Neural progenitor cell (in vitro differentiated cells): ENCODE measurements at regions not wholly inside any gene's neighbourhood (a gene's known extent, or its start where the extent isn't known, plus 50 kb on each side); places are given as distances from the start of the nearest gene placed in this dataset.

Experiments used
- DNase-seq: peaks from one replicate; pipeline ENCODE4 v3.0.0-alpha.2; 2016; ENCODE audit warnings: low spot score
- H2AFZ ChIP-seq: fragments of 200-600 bp; sonication (generic); replicated peaks from 2 replicates; pipeline ENCODE4 v1.6.1; 2016; ENCODE audit warnings: antibody characterized with exemption
- H3F3A ChIP-seq: fragments of 200-600 bp; sonication (generic); 2 replicates; pipeline ENCODE4 v1.6.1; 2016; ENCODE audit warnings: antibody characterized with exemption, low read depth
- H3K27ac ChIP-seq: fragments of 200-600 bp; sonication (generic); 2 replicates; pipeline ENCODE4 v1.5.1; 2016; ENCODE audit warnings: mild to moderate bottlenecking
- H3K27me3 ChIP-seq: fragments of 200-600 bp; sonication (generic); 2 replicates; pipeline ENCODE4 v1.6.1; 2016; ENCODE audit warnings: mild to moderate bottlenecking, moderate library complexity
- H3K36me3 ChIP-seq: fragments of 200-600 bp; sonication (generic); 2 replicates; pipeline ENCODE4 v1.5.1; 2016
- H3K4me1 ChIP-seq: fragments of 200-600 bp; sonication (generic); 2 replicates; pipeline ENCODE4 v1.6.1; 2016; ENCODE audit warnings: mixed run types
- H3K4me2 ChIP-seq: fragments of 200-600 bp; sonication (generic); 2 replicates; pipeline ENCODE4 v1.6.1; 2016
- H3K4me3 ChIP-seq: fragments of 200-600 bp; sonication (generic); 2 replicates; pipeline ENCODE4 v1.5.1; 2016
- H3K79me2 ChIP-seq: fragments of 200-600 bp; sonication (generic); 2 replicates; pipeline ENCODE4 v1.6.1; 2016; ENCODE audit warnings: low read depth
- H3K9ac ChIP-seq: fragments of 200-600 bp; sonication (generic); 2 replicates; pipeline ENCODE4 v1.6.1; 2016
- H3K9me3 ChIP-seq: fragments of 200-600 bp; sonication (generic); 2 replicates; pipeline ENCODE4 v1.5.1; 2016; ENCODE audit warnings: low read depth
- H4K20me1 ChIP-seq: fragments of 200-600 bp; sonication (generic); 2 replicates; pipeline ENCODE4 v1.6.1; 2016; ENCODE audit warnings: low read depth
- H3K27ac Mint-ChIP-seq: 3 replicates; pipeline ENCODE4 v1.8.0; 2021; ENCODE audit warnings: mixed read lengths
- H3K27me3 Mint-ChIP-seq: 2 replicates; pipeline ENCODE4 v1.8.0; 2022; ENCODE audit warnings: low read depth, mild to moderate bottlenecking, inconsistent platforms, moderate library complexity, mixed read lengths; ENCODE audit not compliant: insufficient read depth
- H3K36me3 Mint-ChIP-seq: 3 replicates; pipeline ENCODE4 v1.8.0; 2021; ENCODE audit warnings: mixed read lengths
- H3K4me1 Mint-ChIP-seq: 3 replicates; pipeline ENCODE4 v1.8.0; 2021; ENCODE audit warnings: mixed read lengths
- H3K4me3 Mint-ChIP-seq: 3 replicates; pipeline ENCODE4 v1.8.0; 2021; ENCODE audit warnings: mild to moderate bottlenecking, moderate library complexity, mixed read lengths
- H3K9me3 Mint-ChIP-seq: 3 replicates; pipeline ENCODE4 v1.8.0; 2020; ENCODE audit warnings: mixed read lengths
- EZH2 ChIP-seq: fragments of 200-600 bp; sonication (generic); IDR thresholded peaks from 2 replicates; pipeline ENCODE4 v1.6.1; 2017; ENCODE audit warnings: antibody characterized with exemption, mild to moderate bottlenecking, moderate library complexity
- EZH2phosphoT487 ChIP-seq: fragments of 200-600 bp; sonication (generic); IDR thresholded peaks from 2 replicates; pipeline ENCODE4 v1.6.1; 2017; ENCODE audit warnings: antibody characterized with exemption
- TF ChIP-seq, protein P1 (sequence below): fragments of 200-600 bp; sonication (generic); IDR thresholded peaks from 2 replicates; pipeline ENCODE4 v1.5.1; 2017; ENCODE audit warnings: antibody characterized with exemption, mild to moderate bottlenecking

DNA sequence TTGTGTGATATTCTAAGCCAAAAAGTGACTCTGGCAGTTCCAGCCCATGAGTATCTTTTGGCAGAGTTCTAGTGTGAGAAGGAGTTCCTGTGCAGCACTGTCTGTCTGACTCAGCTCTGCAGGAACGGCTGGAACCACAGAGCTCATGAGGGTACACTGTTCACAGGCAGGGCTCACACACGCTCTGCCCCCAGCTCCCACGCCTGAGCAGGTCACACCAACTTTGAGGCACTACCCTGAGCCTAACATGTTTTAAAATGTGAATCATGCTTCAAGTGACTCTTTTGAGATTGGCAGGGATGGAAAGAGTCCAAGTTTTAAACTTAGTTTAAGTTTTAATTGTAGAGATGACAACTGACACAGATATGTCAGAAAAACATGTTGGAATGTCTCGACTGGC is 1203.3 kb downstream of the UQCRFS1 start:
- H3K36me3 ChIP-seq = no peaks in the 10 kb centered on the region
- TF ChIP-seq, protein P1, sequence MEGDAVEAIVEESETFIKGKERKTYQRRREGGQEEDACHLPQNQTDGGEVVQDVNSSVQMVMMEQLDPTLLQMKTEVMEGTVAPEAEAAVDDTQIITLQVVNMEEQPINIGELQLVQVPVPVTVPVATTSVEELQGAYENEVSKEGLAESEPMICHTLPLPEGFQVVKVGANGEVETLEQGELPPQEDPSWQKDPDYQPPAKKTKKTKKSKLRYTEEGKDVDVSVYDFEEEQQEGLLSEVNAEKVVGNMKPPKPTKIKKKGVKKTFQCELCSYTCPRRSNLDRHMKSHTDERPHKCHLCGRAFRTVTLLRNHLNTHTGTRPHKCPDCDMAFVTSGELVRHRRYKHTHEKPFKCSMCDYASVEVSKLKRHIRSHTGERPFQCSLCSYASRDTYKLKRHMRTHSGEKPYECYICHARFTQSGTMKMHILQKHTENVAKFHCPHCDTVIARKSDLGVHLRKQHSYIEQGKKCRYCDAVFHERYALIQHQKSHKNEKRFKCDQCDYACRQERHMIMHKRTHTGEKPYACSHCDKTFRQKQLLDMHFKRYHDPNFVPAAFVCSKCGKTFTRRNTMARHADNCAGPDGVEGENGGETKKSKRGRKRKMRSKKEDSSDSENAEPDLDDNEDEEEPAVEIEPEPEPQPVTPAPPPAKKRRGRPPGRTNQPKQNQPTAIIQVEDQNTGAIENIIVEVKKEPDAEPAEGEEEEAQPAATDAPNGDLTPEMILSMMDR = no peak
- TF ChIP-seq EZH2 = no peak
- no peaks in the 10 kb centered on the region for H3F3A ChIP-seq
- H3K9ac ChIP-seq = no peak overlapping the region
- no peak for DNase-seq
- no peak overlapping the region for H3K4me2 ChIP-seq
- H3K27me3 ChIP-seq = no peaks in the 10 kb centered on the region
- Mint-ChIP-seq H3K36me3 (no peaks in the 10 kb centered on the region), H3K27ac (no peak overlapping the region), H3K4me1 (peaks cover 2% of the 10 kb centered on the region), H3K9me3 (peaks cover 2% of the 10 kb centered on the region), H3K27me3 (peaks cover 5% of the 10 kb centered on the region), H3K4me3 (no peak overlapping the region)
- H4K20me1 ChIP-seq = no peaks in the 10 kb centered on the region
- H3K9me3 ChIP-seq = no peaks in the 10 kb centered on the region
- H3K27ac ChIP-seq = no peak overlapping the region
- no peaks in the 10 kb centered on the region for H3K79me2 ChIP-seq
- H3K4me3 ChIP-seq = no peak overlapping the region
- H2AFZ ChIP-seq = no peak overlapping the region
- no peaks in the 10 kb centered on the region for H3K4me1 ChIP-seq

- Mint-ChIP-seq H3K9me3 (peaks cover 3% of the 10 kb centered on the region), H3K4me3 (no peak overlapping the region), H3K4me1 (peaks cover 4% of the 10 kb centered on the region), H3K27ac (no peak overlapping the region), H3K27me3 (peaks cover 5% of the 10 kb centered on the region), H3K36me3 (no peaks in the 10 kb centered on the region)
- Histone ChIP-seq H3K4me3 (no peak overlapping the region), H3K4me1 (no peaks in the 10 kb centered on the region), H3K27me3 (no peaks in the 10 kb centered on the region), H3F3A (no peaks in the 10 kb centered on the region), H3K79me2 (no peaks in the 10 kb centered on the region), H3K9me3 (no peaks in the 10 kb centered on the region), H3K4me2 (no peak overlapping the region), H3K36me3 (no peaks in the 10 kb centered on the region), H2AFZ (no peak overlapping the region), H3K9ac (no peak overlapping the region), H3K27ac (no peak overlapping the region), H4K20me1 (no peaks in the 10 kb centered on the region)
- TF ChIP-seq, protein P1 = no peak
- TF ChIP-seq EZH2phosphoT487 = no peak
- DNase-seq = no peak
These were observed 1204.3 kb downstream of the UQCRFS1 start for GRCh38 chr19:28008695-28009094.

GRCh38 chr19:28003543-28003942 is 1209.4 kb downstream of the UQCRFS1 start:
- DNase-seq = no peak
- Mint-ChIP-seq H3K4me3 (no peak overlapping the region), H3K4me1 (peaks cover 2% of the 10 kb centered on the region), H3K27me3 (no peaks in the 10 kb centered on the region), H3K9me3 (peaks cover 5% of the 10 kb centered on the region), H3K27ac (no peak overlapping the region), H3K36me3 (no peaks in the 10 kb centered on the region)
- Histone ChIP-seq H3K27ac (no peak overlapping the region), H3K4me3 (no peak overlapping the region), H3F3A (no peaks in the 10 kb centered on the region), H3K9ac (no peak overlapping the region), H3K27me3 (no peaks in the 10 kb centered on the region), H3K36me3 (no peaks in the 10 kb centered on the region), H3K4me2 (no peak overlapping the region), H2AFZ (no peak overlapping the region), H3K79me2 (no peaks in the 10 kb centered on the region), H3K4me1 (no peaks in the 10 kb centered on the region), H4K20me1 (no peaks in the 10 kb centered on the region), H3K9me3 (no peaks in the 10 kb centered on the region)
- no peak for TF ChIP-seq EZH2phosphoT487

DNA sequence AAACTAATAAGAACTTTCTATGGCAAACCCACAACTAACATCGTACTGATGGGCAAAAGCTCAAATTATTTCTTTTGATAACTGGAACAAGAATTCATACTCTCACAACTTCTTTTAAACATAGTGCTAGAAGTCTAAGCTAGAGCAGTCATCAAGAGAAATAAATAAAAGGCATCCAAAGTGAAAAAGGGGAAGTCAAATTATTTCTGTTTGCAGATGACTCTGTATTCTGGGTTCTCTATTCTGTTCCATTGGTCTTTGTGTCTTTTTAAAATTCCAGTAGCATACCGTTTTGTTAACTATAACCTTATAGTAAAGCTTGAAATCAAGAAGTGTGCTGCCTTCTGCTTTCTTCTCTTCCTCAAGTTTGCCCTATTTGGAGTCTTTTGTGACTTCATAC is 1215.9 kb downstream of the UQCRFS1 start:
- Histone ChIP-seq H3K27me3 (no peaks in the 10 kb centered on the region), H3K36me3 (no peaks in the 10 kb centered on the region), H3K9me3 (no peaks in the 10 kb centered on the region), H4K20me1 (no peaks in the 10 kb centered on the region), H3K9ac (no peak overlapping the region), H3K4me3 (no peak overlapping the region), H2AFZ (no peak overlapping the region), H3F3A (no peaks in the 10 kb centered on the region), H3K27ac (no peak overlapping the region), H3K4me2 (no peak overlapping the region), H3K79me2 (no peaks in the 10 kb centered on the region), H3K4me1 (no peaks in the 10 kb centered on the region)
- no peak overlapping the region for H3K4me3 Mint-ChIP-seq
- H3K4me1 Mint-ChIP-seq = peaks cover 3% of the 10 kb centered on the region
- no peaks in the 10 kb centered on the region for H3K36me3 Mint-ChIP-seq
- peaks cover 4% of the 10 kb centered on the region for H3K9me3 Mint-ChIP-seq
- no peak for DNase-seq
- peaks cover 2% of the 10 kb centered on the region for H3K27me3 Mint-ChIP-seq
- TF ChIP-seq EZH2 (no peak), EZH2phosphoT487 (no peak)
- TF ChIP-seq, protein P1 = no peak
- no peak overlapping the region for H3K27ac Mint-ChIP-seq
